ENCODE measurements at regions not wholly inside any gene's neighbourhood (a gene's known extent, or its start where the extent isn't known, plus 50 kb on each side); places are given as distances from the start of the nearest gene placed in this dataset.

GRCh38 chr10:1920127-1920526, 182.8 kb upstream of the ADARB2 start:
- no peak for DNase-seq

- no peak for DNase-seq
These were observed 174.4 kb upstream of the ADARB2 start for GRCh38 chr10:1911771-1912170.

- DNase-seq, result no peak
These were observed 166.7 kb upstream of the ADARB2 start for GRCh38 chr10:1903982-1904381.

GRCh38 chr10:1896153-1896552, 158.8 kb upstream of the ADARB2 start:
- DNase-seq, result no peak

- DNase-seq, result no peak
These were observed 158.4 kb upstream of the ADARB2 start for GRCh38 chr10:1895691-1896090.

GRCh38 chr10:1894912-1895311, 157.6 kb upstream of the ADARB2 start:
- DNase-seq, result no peak

GRCh38 chr10:1893941-1894340, 156.6 kb upstream of the ADARB2 start:
- no peak for DNase-seq

- DNase-seq, result no peak
These were observed 148.7 kb upstream of the ADARB2 start for GRCh38 chr10:1886039-1886438.

GRCh38 chr10:1882728-1883127, 145.4 kb upstream of the ADARB2 start:
- DNase-seq, result no peak

- no peak for DNase-seq
These were observed 144.9 kb upstream of the ADARB2 start for GRCh38 chr10:1882180-1882579.

GRCh38 chr10:1881636-1882035, 144.3 kb upstream of the ADARB2 start:
- no peak for DNase-seq

- no peak for DNase-seq
These were observed 137.2 kb upstream of the ADARB2 start for GRCh38 chr10:1874533-1874932.

- no peak for DNase-seq
These were observed 136.5 kb upstream of the ADARB2 start for GRCh38 chr10:1873661-1874315.

GRCh38 chr10:1872151-1872726, 134.9 kb upstream of the ADARB2 start:
- DNase-seq, result no peak

- no peak for DNase-seq
These were observed 133.2 kb upstream of the ADARB2 start for GRCh38 chr10:1870491-1870890.

- no peak for DNase-seq
These were observed 132.5 kb upstream of the ADARB2 start for GRCh38 chr10:1869861-1870260.

- DNase-seq, result no peak
These were observed 123.0 kb upstream of the ADARB2 start for GRCh38 chr10:1860351-1860750.

GRCh38 chr10:1858547-1858946, 121.2 kb upstream of the ADARB2 start:
- no peak for DNase-seq

GRCh38 chr10:1858048-1858447, 120.7 kb upstream of the ADARB2 start:
- no peak for DNase-seq

GRCh38 chr10:1855911-1856310, 118.6 kb upstream of the ADARB2 start:
- no peak for DNase-seq

- no peak for DNase-seq
These were observed 116.9 kb upstream of the ADARB2 start for GRCh38 chr10:1854271-1854670.

- no peak for DNase-seq
These were observed 116.5 kb upstream of the ADARB2 start for GRCh38 chr10:1853801-1854200.

GRCh38 chr10:1852841-1853240, 115.5 kb upstream of the ADARB2 start:
- DNase-seq, result no peak

GRCh38 chr10:1851762-1852161, 114.4 kb upstream of the ADARB2 start:
- DNase-seq, result no peak

- DNase-seq, result no peak
These were observed 113.7 kb upstream of the ADARB2 start for GRCh38 chr10:1850971-1851527.

Data from NCI-H2227 treated with DMSO at 0.1 percent for 48 hours (cell line).